LNCaP clone FGC (cell line): ENCODE measurements at regions not wholly inside any gene's neighbourhood (a gene's known extent, or its start where the extent isn't known, plus 50 kb on each side); places are given as distances from the start of the nearest gene placed in this dataset.
"Not testable (repeated sequence)": the region's sequence is repeated elsewhere in the genome, so short reads cannot be mapped to it uniquely, and the experiment has no call there.

Experiments used
- DNase-seq: peaks from one replicate; pipeline ENCODE4 v3.0.0-alpha.2; 2011; ENCODE audit warnings: low read depth
- H3K4me3 ChIP-seq: 2 replicates; pipeline ENCODE4 v1.5.1; 2011; ENCODE audit warnings: mild to moderate bottlenecking, low read depth, low read length, control low read depth
- TF ChIP-seq, protein P1 (sequence below): IDR thresholded peaks from 2 replicates; pipeline ENCODE4 v1.5.1; 2012; ENCODE audit warnings: mild to moderate bottlenecking; ENCODE audit not compliant: control insufficient read depth, insufficient read depth; ENCODE audit errors: extremely low read depth

DNA sequence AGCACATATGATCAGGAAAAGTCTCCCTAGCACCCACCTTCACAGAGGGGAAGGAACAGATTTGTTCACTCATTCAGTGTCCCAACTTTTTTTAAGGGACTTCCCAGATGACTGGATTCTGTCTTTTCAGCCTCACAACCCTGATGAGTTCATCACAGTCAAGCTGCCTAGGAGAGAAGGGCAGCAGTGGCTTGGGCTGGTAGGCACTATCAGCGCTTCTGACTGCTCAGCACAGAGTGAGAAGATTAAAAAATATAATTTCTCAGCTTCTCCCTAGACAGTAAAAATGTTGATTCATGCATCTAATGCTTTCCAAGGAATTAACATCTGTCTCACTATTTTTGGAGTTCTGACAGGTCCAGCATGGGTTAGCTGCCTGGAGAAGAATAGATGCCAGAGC is 328.2 kb downstream of the DTHD1 start:
- TF ChIP-seq, protein P1, sequence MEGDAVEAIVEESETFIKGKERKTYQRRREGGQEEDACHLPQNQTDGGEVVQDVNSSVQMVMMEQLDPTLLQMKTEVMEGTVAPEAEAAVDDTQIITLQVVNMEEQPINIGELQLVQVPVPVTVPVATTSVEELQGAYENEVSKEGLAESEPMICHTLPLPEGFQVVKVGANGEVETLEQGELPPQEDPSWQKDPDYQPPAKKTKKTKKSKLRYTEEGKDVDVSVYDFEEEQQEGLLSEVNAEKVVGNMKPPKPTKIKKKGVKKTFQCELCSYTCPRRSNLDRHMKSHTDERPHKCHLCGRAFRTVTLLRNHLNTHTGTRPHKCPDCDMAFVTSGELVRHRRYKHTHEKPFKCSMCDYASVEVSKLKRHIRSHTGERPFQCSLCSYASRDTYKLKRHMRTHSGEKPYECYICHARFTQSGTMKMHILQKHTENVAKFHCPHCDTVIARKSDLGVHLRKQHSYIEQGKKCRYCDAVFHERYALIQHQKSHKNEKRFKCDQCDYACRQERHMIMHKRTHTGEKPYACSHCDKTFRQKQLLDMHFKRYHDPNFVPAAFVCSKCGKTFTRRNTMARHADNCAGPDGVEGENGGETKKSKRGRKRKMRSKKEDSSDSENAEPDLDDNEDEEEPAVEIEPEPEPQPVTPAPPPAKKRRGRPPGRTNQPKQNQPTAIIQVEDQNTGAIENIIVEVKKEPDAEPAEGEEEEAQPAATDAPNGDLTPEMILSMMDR, result no peak
- DNase-seq, result no peak
- no peak overlapping the region for H3K4me3 ChIP-seq

DNA sequence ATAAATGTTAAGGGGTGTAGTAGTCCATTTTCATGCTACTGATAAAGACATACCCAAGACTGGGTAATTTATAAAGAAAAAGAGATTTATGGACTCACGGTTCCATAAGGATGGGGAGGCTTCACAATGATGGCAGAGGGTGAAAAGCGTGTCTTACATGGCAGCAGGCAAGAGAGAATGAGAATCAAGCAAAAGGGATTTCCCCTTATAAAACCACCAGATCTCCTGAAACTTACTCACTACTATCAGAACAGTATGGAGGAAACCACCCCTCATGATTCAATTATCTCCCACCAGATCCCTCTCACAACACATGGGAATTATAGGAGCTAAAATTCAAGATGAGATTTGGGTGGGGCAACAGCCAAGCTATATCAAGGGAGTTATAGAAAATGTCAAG is 329.2 kb downstream of the DTHD1 start:
- TF ChIP-seq, protein P1, result no peak
- DNase-seq, result no peak
- H3K4me3 ChIP-seq, result no peak overlapping the region

DNA sequence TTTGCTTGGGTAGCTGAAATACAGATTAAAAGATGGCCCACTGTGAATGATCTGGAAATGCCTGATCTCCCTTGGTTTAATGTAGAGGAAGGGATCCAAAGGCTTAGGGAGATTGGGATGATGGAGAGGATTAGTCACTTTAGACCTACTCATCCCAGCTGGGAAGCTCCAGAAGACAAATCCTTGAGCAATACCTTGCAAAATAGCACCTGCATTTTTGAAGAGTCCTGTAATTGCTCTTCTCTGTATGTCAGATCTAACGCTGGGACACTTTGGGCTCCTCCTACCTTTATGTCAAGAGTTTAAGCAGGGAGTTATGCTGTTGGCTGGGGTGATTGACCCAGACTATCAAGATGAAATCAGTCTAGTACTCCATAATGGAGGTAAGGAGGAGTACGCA is 331.7 kb downstream of the DTHD1 start:
- DNase-seq, H3K4me3 ChIP-seq: not testable (repeated sequence)

DNA sequence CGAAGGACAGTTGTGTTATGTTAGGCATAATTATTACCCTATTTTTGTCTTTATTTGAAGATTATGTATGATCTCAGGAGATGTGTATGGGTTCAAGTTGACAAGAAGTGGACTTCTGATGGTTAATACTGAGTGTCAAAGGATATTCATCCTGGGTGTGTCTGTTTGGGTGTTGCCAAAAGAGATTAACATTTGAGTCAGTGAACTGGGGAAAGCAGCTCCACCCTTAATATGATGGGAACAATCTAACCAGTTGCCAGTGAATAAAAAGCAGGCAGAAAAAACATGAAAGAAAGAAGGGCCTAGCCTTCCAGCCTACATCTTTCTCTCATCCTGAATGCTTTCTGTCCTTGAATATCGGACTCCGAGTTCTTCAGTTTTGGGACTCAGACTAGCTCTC is 332.6 kb downstream of the DTHD1 start:
- TF ChIP-seq, protein P1, result no peak
- H3K4me3 ChIP-seq, result no peak overlapping the region
- no peak for DNase-seq

DNA sequence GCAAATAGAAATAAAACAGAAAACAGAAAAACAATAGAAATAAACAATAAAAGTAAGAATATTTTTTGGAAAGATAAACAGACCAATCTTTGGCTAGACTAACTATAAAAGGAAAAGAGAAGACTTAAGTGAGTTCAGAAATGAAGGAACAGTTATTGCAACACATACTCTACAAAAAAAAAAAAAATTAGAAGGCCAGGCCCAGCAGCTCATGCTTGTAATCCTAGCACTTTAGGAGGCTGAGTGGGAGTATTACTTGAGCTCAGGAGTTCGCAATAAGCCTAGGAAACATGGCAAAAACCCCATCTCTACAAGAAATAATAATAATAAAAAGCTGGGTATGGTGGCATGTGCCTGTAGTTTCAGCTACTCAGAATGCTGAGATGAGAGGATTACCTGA is 336.7 kb downstream of the DTHD1 start:
- H3K4me3 ChIP-seq, result no peak overlapping the region
- DNase-seq, result no peak
- TF ChIP-seq, protein P1, result no peak

DNA sequence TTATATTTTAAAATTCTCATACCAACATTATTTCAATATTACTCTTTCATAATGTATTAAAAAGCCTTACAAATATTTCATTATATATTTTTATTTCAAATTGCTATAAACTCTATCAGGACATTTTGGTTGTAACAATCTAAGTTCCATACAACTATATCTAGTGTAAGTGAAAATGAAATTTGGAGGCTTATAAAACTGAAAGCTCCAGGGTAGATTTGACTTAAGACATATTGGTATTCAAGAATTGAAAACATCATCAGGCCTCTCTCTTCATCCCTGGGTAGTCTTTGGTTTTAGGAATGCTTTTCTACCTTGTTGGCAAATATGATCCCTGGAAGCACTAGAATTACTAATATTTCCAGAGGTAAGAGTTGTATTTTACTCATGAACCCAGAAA is 342.6 kb downstream of the DTHD1 start:
- TF ChIP-seq, protein P1, result no peak
- DNase-seq, result no peak
- no peak overlapping the region for H3K4me3 ChIP-seq

DNA sequence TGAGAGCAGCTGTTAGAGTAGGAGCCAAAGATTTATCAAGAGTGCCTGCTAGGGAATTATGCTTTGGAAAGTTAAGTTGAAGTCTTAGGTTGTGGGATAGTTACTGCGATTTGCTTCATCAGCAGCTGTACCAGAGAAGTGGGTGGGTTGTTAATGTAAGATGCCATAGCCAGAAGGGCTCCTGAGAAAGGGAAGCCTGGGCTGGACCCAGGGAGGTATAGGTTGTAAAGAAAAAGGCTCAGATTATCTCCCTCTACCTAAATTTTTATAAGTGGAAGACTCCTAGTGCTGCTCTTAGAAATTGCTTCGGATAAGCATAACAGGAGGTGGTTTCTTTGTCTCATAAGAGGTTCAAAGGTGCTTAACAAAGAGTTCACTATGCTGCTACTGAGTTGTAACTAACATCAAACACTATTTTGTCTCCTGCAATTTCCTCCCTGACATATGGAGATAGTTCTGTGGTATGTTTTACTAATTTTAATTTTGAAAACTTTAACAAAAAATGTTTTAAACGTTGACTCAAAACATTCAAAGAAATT is 356.9 kb downstream of the DTHD1 start:
- no peak for DNase-seq
- TF ChIP-seq, protein P1, result no peak
- no peak overlapping the region for H3K4me3 ChIP-seq
